ENCODE measurements at regions not wholly inside any gene's neighbourhood (a gene's known extent, or its start where the extent isn't known, plus 50 kb on each side); places are given as distances from the start of the nearest gene placed in this dataset.
"Not testable (repeated sequence)": the region's sequence is repeated elsewhere in the genome, so short reads cannot be mapped to it uniquely, and the experiment has no call there.

GRCh38 chr16:16519395-16519794, 140.5 kb downstream of the NPIPA7 start:
- not testable (repeated sequence) for H3K4me3 ChIP-seq (ENCODE audit: severe bottlenecking); H3K27ac ChIP-seq (ENCODE audit: poor library complexity, severe bottlenecking); H3K27me3 ChIP-seq (ENCODE audit: insufficient read depth, poor library complexity, severe bottlenecking); DNase-seq (ENCODE audit: low spot score); H3K36me3 ChIP-seq (ENCODE audit: low read depth); H3K9me3 ChIP-seq (ENCODE audit: severe bottlenecking); ATAC-seq (ENCODE audit: low read depth); H3K4me1 ChIP-seq (ENCODE audit: insufficient read depth, poor library complexity, severe bottlenecking)

- H3K27me3 ChIP-seq (ENCODE audit: insufficient read depth, poor library complexity, severe bottlenecking); DNase-seq (ENCODE audit: low spot score); H3K4me3 ChIP-seq (ENCODE audit: severe bottlenecking); H3K4me1 ChIP-seq (ENCODE audit: insufficient read depth, poor library complexity, severe bottlenecking); H3K27ac ChIP-seq (ENCODE audit: poor library complexity, severe bottlenecking); H3K36me3 ChIP-seq (ENCODE audit: low read depth); H3K9me3 ChIP-seq (ENCODE audit: severe bottlenecking); ATAC-seq (ENCODE audit: low read depth): not testable (repeated sequence)
Measured at GRCh38 chr16:16521239-16522002, 142.5 kb downstream of the NPIPA7 start.

GRCh38 chr16:16526998-16527397, 148.1 kb downstream of the NPIPA7 start:
- not testable (repeated sequence) for DNase-seq (ENCODE audit: low spot score); H3K36me3 ChIP-seq (ENCODE audit: low read depth); H3K27ac ChIP-seq (ENCODE audit: poor library complexity, severe bottlenecking); H3K4me3 ChIP-seq (ENCODE audit: severe bottlenecking); H3K4me1 ChIP-seq (ENCODE audit: insufficient read depth, poor library complexity, severe bottlenecking); ATAC-seq (ENCODE audit: low read depth); H3K27me3 ChIP-seq (ENCODE audit: insufficient read depth, poor library complexity, severe bottlenecking); H3K9me3 ChIP-seq (ENCODE audit: severe bottlenecking)

GRCh38 chr16:16530744-16531143, 151.8 kb downstream of the NPIPA7 start:
- DNase-seq (ENCODE audit: low spot score); H3K27me3 ChIP-seq (ENCODE audit: insufficient read depth, poor library complexity, severe bottlenecking): not testable (repeated sequence)

GRCh38 chr16:16535565-16535964, 156.6 kb downstream of the NPIPA7 start:
- not testable (repeated sequence) for DNase-seq (ENCODE audit: low spot score); H3K4me1 ChIP-seq (ENCODE audit: insufficient read depth, poor library complexity, severe bottlenecking); H3K27ac ChIP-seq (ENCODE audit: poor library complexity, severe bottlenecking); H3K36me3 ChIP-seq (ENCODE audit: low read depth); ATAC-seq (ENCODE audit: low read depth); H3K27me3 ChIP-seq (ENCODE audit: insufficient read depth, poor library complexity, severe bottlenecking); H3K9me3 ChIP-seq (ENCODE audit: severe bottlenecking); H3K4me3 ChIP-seq (ENCODE audit: severe bottlenecking)

More at GRCh38 chr16:16530744-16531143, 151.8 kb downstream of the NPIPA7 start:
- not testable (repeated sequence) for H3K27ac ChIP-seq (ENCODE audit: poor library complexity, severe bottlenecking); H3K36me3 ChIP-seq (ENCODE audit: low read depth); H3K4me1 ChIP-seq (ENCODE audit: insufficient read depth, poor library complexity, severe bottlenecking); H3K4me3 ChIP-seq (ENCODE audit: severe bottlenecking); ATAC-seq (ENCODE audit: low read depth); H3K9me3 ChIP-seq (ENCODE audit: severe bottlenecking)

GRCh38 chr16:16536151-16536550, 157.2 kb downstream of the NPIPA7 start:
- not testable (repeated sequence) for H3K4me1 ChIP-seq (ENCODE audit: insufficient read depth, poor library complexity, severe bottlenecking); ATAC-seq (ENCODE audit: low read depth); DNase-seq (ENCODE audit: low spot score); H3K27me3 ChIP-seq (ENCODE audit: insufficient read depth, poor library complexity, severe bottlenecking); H3K36me3 ChIP-seq (ENCODE audit: low read depth); H3K4me3 ChIP-seq (ENCODE audit: severe bottlenecking); H3K9me3 ChIP-seq (ENCODE audit: severe bottlenecking); H3K27ac ChIP-seq (ENCODE audit: poor library complexity, severe bottlenecking)

GRCh38 chr16:16549710-16550109, 170.8 kb downstream of the NPIPA7 start:
- not testable (repeated sequence) for H3K4me3 ChIP-seq (ENCODE audit: severe bottlenecking); H3K27ac ChIP-seq (ENCODE audit: poor library complexity, severe bottlenecking); ATAC-seq (ENCODE audit: low read depth); H3K9me3 ChIP-seq (ENCODE audit: severe bottlenecking); H3K4me1 ChIP-seq (ENCODE audit: insufficient read depth, poor library complexity, severe bottlenecking); H3K27me3 ChIP-seq (ENCODE audit: insufficient read depth, poor library complexity, severe bottlenecking); H3K36me3 ChIP-seq (ENCODE audit: low read depth); DNase-seq (ENCODE audit: low spot score)

- not testable (repeated sequence) for H3K27ac ChIP-seq (ENCODE audit: poor library complexity, severe bottlenecking); H3K27me3 ChIP-seq (ENCODE audit: insufficient read depth, poor library complexity, severe bottlenecking); ATAC-seq (ENCODE audit: low read depth); H3K36me3 ChIP-seq (ENCODE audit: low read depth); H3K4me1 ChIP-seq (ENCODE audit: insufficient read depth, poor library complexity, severe bottlenecking); DNase-seq (ENCODE audit: low spot score); H3K9me3 ChIP-seq (ENCODE audit: severe bottlenecking); H3K4me3 ChIP-seq (ENCODE audit: severe bottlenecking)
Measured at GRCh38 chr16:16550824-16551223, 171.9 kb downstream of the NPIPA7 start.

- not testable (repeated sequence) for H3K36me3 ChIP-seq (ENCODE audit: low read depth); H3K4me3 ChIP-seq (ENCODE audit: severe bottlenecking); ATAC-seq (ENCODE audit: low read depth)
Measured at GRCh38 chr16:16552819-16553340, 173.9 kb downstream of the NPIPA7 start.

GRCh38 chr16:16559179-16559740, 180.3 kb downstream of the NPIPA7 start:
- H3K36me3 ChIP-seq (ENCODE audit: low read depth); H3K27ac ChIP-seq (ENCODE audit: poor library complexity, severe bottlenecking); H3K4me3 ChIP-seq (ENCODE audit: severe bottlenecking); DNase-seq (ENCODE audit: low spot score); H3K27me3 ChIP-seq (ENCODE audit: insufficient read depth, poor library complexity, severe bottlenecking); H3K9me3 ChIP-seq (ENCODE audit: severe bottlenecking); H3K4me1 ChIP-seq (ENCODE audit: insufficient read depth, poor library complexity, severe bottlenecking): not testable (repeated sequence)
- peak; percentile 42; the same call in 2 of the 3 replicates for ATAC-seq (ENCODE audit: low read depth)

More at GRCh38 chr16:16552819-16553340, 173.9 kb downstream of the NPIPA7 start:
- not testable (repeated sequence) for H3K9me3 ChIP-seq (ENCODE audit: severe bottlenecking); H3K4me1 ChIP-seq (ENCODE audit: insufficient read depth, poor library complexity, severe bottlenecking); H3K27me3 ChIP-seq (ENCODE audit: insufficient read depth, poor library complexity, severe bottlenecking); H3K27ac ChIP-seq (ENCODE audit: poor library complexity, severe bottlenecking); DNase-seq (ENCODE audit: low spot score)

GRCh38 chr16:16561532-16561931, 182.6 kb downstream of the NPIPA7 start:
- not testable (repeated sequence) for H3K27me3 ChIP-seq (ENCODE audit: insufficient read depth, poor library complexity, severe bottlenecking); H3K4me3 ChIP-seq (ENCODE audit: severe bottlenecking); H3K9me3 ChIP-seq (ENCODE audit: severe bottlenecking); H3K4me1 ChIP-seq (ENCODE audit: insufficient read depth, poor library complexity, severe bottlenecking); ATAC-seq (ENCODE audit: low read depth); H3K27ac ChIP-seq (ENCODE audit: poor library complexity, severe bottlenecking); DNase-seq (ENCODE audit: low spot score); H3K36me3 ChIP-seq (ENCODE audit: low read depth)

All from RWPE2 (cell line).